NCI-H187 (cell line): ENCODE measurements at regions not wholly inside any gene's neighbourhood (a gene's known extent, or its start where the extent isn't known, plus 50 kb on each side); places are given as distances from the start of the nearest gene placed in this dataset.

Source experiments
- DNase-seq, 2 experiments: peaks; one replicate each; lab custom pipeline; 2025; lab: John Stamatoyannopoulos, UW

DNA sequence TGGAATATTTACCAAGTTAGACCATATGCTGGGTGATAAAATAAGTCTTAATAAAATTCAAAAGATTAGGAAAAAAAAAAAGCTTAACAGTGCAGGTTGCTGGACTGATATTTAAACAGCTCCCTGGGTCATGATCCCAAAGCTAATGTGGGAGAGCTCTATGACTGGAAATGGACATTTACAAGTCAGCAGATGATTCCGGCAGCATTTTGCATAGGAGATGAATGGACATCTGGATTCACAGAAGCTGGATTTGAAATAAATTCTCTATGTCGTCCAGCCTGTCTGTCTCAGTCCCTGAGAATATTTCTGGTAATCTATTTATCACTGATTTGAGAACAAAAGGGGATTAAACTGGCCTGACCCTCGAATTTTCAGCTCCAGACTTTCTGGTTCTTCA, 52.3 kb upstream of the KLHL25 start:
- DNase-seq: no peak

DNA sequence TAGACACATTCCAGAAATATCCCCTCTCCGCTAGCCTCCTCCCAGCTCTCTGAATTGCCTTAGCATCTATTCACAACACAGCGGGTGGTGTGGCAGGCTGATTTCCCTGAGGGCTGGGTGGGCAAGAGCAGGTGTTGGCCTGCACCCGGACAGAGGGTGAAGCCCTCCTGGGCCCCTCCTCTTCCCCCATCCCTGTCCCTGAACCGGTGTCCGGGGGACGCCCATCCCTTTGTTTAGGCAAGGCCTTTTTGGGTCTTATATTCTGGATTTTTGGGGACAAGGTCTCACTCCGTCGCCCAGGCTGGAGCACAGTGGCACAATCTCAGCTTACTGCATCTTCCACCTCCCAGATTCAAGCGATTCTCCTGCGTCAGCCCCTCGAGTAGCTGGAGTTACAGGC, 55.2 kb upstream of the KLHL25 start:
- DNase-seq: no peak

DNA sequence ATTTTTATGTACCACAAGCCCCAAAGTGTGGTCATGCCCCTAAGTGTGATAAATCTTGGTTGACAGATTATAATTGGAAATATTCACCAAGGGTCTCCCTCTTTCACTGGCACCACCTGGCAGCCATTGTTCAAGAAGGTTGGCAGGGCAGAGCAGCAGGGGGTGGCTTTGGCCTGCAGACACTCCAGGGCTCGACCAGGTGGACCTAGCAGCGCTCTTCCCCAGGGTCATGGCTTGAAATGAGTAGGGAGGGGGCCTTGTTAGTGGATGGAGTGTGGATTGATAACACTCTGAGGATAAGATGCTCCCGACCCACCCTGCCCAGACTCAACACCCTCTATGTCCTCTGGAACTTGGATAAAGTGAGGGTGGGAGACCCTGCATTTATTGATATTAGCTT, 58.2 kb upstream of the KLHL25 start:
- no peak for DNase-seq

DNA sequence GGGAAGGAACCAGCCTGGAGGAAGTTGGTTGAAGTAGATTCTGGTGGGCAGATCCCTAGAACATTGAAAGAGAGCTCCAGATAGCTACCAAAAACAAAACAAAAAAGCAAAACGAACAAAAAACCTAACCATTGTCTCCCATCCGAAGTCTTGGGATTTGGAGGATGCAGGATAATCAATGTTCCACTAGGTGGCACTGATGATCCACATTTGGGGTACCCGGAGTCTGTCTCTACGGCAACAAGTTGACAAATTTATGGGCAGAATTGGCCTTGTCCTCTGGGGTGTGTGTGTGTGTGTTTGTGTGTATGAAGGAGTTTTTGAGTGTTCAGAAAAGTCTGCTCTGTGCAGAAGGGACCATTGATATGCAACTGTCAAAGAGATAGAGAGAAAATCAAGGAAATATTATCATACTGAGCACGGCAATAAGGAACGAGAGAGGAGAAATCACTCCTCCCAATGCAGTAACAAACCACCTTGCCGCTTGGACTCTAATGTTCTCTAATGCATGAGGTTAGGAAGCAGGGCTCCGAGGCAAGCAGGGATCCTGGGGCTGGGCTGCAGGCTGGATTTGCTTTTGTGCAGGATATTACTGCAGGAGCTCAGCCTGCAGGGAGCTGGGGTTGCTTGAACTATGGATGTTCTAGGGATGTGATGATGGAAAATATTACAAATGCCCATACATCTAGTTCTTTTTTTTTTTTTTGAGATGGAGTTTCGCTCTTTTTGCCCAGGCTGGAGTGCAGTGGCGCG, 59.8 kb upstream of the KLHL25 start:
- no peak for DNase-seq

DNA sequence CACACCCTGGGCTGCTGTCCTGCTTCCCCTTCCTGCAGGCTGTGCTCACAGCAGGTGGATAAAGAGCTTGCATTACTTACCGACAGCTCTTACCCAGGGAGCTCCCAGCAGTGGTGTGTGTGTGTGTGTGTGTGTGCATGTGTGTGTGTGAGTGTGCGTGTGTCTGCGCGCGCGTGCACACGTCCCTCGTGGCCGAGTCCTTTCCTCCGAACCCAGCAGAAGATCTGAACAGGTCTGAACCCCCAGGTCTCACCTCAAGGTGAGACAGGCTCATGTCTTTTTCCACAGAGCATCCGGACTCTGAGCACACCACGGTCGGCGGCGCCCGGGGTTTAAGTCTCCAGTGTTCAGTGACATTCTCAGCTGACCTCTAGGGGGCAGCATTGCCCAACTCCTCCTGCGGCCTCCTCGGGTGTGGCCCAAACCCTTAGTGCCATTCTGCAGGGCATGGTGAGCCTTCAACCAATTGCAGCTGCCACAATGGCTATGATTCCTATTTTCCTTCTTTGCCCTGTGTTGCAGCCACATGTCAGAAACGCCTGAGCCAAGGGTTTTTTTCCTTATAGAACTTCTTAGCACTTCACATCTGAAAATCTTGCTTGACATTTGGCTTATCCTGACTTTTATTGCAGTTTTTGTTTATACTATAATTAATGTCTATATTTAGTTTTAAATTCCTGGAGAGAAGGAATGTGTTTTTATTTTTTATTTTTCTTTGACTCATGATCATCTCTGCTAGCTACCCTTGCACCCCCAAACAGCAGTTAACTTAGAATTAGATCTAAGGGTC, 64.1 kb upstream of the KLHL25 start:
- DNase-seq: peak; percentile 11 to 36

DNA sequence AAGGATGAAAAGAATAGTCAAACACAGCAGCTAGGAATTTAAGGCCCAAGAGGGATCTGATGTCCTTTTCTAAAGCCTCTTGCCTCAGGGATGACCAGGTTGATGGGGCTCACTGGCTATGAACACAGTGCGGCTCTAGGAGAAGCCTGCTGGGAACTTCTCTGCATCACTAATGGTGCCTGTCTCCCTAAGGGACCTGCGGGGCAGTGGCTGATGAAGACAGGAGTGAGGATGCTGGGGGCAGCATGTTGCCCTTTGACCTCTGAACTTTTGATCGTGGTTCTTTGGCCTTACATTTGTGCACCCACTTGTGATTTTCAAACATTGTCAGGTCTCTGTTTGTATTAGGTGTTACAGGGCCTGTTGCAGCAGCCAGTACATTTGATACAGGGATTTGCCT, 64.9 kb upstream of the KLHL25 start:
- DNase-seq: no peak

DNA sequence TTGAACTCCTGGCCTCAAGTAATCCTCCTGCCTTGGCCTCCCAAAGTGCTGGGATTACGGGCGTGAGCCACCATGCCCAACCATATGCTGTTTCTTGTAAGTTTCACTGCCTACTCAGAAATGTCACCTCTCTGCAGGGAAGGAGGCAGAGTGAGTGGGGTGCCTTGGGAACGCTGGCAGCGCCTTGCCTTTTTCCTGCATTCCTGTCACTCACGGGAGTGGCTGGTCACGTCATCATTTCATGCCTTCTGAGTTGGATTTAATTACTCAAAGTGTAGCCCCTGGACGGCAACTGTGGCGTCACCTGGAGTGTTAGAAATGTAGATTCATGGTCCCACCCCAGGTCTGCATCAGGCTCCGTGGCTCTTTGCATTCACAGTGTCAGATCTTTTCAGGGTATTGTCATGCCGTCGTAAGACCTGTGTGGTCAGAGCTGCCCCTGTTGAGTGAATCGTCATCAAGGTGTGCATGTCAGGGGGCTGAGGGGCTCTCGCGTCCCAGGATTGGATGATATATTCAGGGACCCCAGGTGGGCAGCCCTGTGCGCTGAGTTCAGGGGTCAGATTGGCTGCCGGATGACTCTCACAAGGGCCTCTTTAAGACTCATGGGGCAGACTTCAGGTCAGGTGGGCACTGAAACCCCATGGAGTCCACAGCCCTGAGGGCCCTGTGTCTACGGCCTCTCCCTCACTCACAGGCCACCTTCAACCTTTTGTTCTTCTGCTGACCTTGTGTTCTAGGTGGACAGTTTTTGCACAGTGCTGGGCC, 65.9 kb upstream of the KLHL25 start:
- no peak for DNase-seq

DNA sequence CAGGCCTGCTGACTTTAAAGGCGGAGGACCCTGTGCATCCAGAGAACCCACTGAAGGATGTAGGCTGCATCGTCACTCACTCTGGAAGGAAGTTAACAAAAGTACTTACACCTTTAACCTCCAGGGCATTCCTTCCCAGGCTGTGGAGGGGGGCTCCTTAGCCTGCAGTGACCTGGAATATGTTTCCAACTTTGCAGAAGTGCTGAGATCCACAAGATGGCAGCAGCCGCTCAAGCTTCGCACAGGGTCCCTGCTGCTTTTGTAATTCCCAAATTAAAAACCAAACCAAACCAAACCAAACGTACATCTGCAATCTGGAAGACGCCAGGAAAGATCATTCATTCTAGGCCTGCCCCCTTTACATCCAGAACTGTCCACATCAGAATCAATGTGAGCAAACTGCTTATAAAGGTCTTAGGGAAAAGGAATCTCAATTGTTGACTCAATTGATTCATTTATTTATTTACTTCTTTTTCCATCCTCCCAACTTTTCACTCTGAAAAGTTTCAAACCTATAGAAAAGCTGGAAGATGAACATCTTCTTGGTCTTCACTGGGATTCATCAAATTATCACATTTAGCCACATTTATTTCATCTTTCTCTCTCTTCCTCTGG, 70.5 kb upstream of the KLHL25 start:
- DNase-seq: no peak

DNA sequence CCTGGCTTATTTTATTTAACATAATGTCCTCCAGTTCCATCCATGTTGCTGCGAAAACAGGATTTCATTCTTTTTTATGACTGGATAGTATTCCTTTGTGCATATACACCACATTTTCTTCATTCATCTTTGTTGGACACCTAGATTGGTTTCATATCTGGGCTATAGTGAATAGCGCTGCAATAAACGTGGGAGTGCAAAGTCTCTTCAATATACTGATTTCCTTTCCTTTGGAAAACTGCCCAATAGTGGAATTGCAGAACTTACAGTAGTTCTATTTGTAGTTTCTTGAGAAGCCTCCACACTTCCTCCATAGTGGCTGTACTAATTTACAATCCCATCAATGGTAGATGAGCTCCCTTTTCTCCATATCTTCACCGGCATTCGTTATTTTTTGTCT, 72.5 kb upstream of the KLHL25 start:
- no peak for DNase-seq

DNA sequence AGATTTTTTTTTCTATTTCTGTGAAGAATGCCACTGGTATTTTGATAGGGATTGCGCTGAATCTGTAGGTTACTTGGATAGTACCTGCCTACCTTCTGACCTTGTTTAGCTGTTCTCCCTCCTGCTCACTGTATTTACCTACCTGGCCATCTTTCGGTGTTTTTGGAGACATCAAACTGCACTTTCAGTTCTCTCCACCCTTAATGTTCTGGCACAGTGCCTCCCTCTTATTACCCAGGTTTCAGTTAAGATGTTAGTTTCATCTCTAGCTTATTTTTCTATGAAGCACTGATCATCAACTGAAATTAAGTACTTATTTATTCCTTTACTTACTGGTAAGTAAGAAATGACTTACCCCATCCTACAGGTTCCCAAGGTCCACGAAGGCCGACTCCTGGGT, 74.4 kb upstream of the KLHL25 start:
- DNase-seq: no peak

DNA sequence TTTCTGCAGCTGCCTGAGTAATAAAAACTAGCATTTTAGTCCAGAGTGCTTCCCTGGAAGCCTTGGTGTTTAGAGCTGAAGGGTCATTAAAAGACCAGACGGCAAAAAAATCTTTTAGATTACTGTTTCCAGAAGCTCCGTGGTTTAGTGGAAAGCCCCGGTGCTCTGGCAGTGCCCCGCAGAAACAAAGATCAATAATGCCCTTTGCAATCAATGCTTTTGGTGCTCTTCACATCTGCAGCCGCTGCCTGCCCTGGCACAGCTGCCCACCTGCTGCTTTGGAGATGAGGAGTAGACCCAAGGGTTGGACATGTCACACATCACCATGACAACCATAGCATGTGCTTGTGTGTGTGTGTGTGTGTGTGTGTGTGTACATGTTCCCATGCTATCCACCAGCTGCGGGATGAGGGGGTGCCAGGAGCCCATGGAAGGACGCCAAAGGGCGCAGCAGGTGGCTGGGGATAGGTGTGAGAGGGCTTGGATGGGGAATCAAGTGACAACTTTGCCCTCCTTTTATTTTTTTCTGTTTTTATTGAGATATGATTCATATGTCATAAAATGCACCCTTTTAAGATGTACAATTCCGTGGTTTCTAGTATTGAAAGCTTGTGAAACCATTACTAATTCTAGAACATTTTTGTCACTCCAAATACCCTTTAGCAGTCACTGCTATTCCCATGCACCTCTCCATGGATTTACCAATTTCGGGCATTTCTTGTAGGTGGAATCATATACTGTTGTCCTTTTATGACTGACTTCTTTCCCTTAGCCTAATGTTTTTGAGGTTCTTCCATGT, 75.7 kb upstream of the KLHL25 start:
- no peak for DNase-seq

DNA sequence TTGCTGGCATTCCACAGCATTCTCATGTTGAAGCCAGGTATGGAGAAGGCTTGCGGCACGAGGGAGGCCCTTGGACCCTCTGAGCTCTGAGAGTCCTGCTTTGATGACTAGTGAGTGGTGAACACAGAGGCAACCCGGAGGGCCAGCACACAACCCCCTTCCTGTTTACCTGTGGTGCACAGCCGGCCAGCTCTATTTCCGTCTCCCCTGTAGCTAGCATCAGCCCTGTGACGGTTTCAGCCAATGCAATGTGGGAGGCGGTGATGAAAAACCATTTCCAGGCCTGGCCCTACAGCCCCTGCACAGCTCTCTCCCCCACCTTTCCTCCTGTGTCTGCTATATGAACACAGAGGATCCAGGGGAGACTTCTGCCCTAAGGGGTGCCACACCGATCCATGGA, 76.8 kb upstream of the KLHL25 start:
- no peak for DNase-seq

DNA sequence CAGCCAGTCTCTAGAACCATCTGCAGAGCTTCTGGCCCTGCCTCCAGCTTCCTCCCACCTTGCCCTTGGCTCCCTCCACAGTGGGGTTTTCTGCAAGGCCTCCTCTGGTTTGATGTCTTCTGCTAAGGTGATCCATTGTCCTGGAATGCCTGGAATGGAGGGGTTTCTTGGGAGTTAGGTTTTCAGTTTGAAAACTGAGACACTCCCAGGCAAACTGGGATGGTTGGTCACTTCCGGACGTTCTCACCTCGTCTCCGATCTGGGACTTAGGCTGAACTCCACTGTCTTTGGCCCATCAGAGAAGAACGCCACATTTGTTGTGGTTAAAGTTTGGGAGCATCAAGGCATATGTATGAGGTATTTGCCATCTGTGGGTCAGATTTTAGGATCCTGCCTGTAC, 77.4 kb upstream of the KLHL25 start:
- DNase-seq: no peak

DNA sequence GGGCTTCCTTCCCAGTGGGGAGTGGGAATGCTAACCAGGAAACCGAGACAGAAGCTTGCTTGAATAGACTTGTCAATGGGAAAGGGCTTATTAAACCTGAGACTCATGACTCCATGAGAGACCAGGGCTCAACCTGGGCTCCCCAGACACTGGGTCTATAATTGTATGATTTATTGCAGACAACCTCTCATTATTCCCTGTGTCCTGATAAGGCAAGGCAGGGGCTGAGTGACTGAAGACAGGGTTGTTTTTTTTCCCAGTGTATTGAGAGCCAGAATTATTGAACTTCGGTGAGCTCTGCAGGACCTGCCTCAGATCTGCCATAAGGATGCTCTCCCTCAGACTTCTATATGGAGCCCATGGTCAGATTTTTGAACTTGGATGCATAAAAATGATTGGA, 79.5 kb upstream of the KLHL25 start:
- no peak for DNase-seq

DNA sequence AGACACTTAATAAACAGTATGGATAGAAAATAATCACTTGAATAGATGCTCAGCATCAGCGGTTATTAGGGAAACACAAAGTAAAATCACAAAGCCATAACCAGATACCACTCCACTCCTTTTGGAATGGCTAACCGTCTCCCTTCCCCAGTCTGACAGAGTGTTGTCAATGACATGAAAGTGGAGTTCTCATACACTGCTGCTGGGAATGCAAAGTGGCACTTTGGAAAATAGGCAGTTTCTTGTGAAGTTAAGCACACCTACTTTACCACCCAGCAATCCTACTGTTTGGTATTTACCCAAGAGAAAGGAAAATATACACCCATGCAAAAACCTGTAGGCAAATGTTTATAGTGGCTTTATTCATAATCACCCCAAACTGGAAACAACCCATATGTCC, 81.0 kb upstream of the KLHL25 start:
- no peak for DNase-seq

DNA sequence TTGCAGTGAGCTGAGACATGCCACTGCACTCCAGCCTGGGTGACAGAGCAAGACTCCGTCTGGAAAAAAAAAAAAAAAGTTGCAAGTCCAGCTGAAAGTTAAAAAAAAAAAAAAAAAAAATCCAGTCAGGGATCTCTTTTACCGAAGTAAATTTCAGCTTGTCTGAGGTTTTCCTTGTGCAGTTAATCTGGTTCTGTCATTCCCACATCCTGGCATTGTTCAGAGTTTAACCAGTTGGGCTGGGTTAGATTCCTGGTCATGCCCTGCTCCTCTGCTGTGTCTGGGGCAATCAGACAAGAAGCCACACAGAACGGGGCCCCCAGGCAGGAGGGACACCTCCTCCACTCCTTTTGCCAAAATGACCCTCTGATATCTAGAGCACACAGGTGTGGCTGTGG, 84.1 kb upstream of the KLHL25 start:
- DNase-seq: no peak

DNA sequence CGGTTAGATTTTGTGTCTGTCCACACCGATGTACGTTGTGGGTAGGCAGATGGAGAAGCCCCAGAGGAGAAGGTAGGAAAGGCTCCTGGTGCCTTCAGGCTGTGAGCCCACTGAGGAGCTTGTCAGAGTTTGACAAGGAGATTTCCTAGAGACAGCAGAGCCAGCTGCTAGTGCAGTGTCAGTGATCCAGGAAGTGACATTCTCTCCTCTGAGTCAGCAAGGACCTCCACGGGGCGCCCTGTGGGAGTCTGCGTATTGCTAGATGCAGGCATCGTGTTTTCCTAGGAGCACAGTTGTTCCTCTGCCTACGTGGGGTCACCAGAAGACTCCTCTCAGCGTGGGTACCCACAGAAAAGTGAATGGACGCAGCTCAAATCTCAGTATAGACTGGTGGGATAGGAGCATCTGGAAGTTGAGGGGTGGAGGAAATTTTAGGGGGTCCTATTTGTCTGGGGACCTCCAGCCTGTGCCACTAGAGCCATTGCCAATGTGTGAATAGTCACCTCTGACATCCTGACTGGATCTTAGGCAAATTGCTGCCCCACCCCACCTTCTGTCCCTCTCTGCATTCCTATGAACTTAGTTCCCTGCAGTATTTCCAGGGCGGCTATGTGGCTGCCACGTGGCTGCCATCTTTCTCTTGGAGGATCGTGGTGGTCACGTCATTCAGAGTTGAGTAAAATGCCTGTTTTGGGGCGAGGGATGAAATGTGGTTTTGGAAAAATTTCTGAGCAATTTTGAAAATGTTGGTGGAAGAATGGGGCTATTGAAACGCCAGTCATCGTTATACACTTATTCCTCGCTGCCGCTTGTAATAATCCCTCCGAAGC, 84.8 kb upstream of the KLHL25 start:
- DNase-seq: no peak

DNA sequence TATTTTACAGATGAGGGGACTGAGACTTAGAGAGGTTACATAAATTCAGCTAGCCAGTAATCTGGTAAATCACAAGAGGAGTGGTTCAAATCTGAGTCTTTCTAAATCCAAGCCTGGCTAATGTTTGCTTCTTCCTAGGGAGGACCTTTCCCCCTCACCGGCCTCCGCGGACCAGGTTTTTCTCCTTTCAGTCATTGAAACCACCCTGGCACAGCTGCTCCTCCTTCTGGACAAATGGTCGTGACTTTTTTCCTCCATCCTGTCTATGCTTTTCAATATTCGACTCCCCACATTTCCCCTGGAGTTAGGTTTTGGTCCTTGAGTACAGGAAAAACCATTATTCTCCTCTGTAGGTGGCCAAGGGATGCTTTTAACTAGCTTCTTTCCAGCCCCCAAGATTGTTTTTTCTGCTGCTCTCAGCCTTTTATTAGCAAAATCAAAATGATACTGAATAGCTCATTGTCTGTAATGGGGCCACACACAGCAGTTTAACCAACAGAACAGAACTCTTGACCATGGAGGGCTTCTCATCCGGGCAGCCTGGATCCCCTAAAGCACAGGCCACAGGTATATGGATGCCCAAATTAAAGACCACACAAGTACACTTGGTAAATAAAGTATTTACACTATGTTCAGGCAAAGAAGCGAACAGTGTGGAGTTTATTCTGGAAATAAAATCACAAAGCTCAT, 85.9 kb upstream of the KLHL25 start:
- DNase-seq: no peak

DNA sequence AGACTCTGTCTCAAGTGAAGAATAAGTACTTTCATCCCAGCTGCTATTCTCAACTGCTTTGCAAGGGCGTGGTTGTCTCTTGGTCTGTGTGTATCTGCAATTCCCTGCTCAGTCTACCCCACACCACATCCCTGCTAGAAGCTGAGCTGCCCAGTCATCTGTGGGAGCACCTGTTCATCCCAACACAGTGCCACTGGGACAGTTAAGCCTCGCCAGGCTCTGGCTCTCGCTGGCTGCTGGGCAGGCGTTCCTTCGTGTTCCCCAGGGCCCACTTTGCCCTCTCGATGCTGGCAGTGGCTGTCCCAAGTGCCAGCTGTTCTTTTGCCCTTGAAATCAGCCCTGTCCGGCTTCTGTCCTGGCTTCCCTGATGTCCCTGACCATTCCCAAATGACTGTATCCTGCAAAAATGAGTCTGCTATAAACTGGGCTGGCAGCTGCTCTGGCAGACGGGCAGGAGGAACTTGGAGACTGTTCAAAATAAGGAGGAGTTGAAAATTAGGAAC, 91.6 kb upstream of the KLHL25 start:
- no peak for DNase-seq
